GM11168 (cell line): ENCODE measurements at regions not wholly inside any gene's neighbourhood (a gene's known extent, or its start where the extent isn't known, plus 50 kb on each side); places are given as distances from the start of the nearest gene placed in this dataset.

Source experiments
- in situ Hi-C: fragments of 300-500 bp; cut with MboI; formaldehyde crosslinking; loops from one replicate; pipeline ENCODE4 v1.12.0; 2022; ENCODE audit warnings: low sequenced_read_pairs; ENCODE audit not compliant: unreplicated experiment

DNA sequence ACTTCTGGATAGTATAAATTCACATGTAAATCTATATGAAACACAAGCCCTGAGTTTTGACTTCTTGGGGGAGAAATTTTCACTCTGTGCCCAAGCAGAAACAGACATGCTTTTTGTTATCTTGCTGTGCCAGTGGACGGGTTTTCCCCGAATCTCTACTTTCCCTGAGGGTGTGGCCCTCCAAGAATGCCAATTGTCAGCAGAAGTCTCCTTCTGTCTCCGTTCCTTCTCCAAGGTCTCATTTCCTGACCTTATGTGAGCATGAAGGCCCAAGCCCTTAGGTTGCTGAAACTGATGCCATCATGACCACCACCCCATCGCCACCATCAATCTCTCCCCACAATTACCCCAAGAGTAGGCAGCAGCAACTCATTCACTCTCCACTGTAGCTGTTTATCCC is 253.8 kb downstream of the XXYLT1 start:
- in situ Hi-C loops = no loop called here
